Activated effector memory CD4-positive, alpha-beta T cell treated with anti-CD3 and anti-CD28 coated beads, Interleukin-2, amount 50 U/mL, for 16 hours (primary cell): ENCODE measurements at regions not wholly inside any gene's neighbourhood (a gene's known extent, or its start where the extent isn't known, plus 50 kb on each side); places are given as distances from the start of the nearest gene placed in this dataset.
"Not testable (repeated sequence)": the region's sequence is repeated elsewhere in the genome, so short reads cannot be mapped to it uniquely, and the experiment has no call there.

Experiments used
- DNase-seq: peaks from one replicate; pipeline ENCODE4 v3.0.0-alpha.2; 2020

DNA sequence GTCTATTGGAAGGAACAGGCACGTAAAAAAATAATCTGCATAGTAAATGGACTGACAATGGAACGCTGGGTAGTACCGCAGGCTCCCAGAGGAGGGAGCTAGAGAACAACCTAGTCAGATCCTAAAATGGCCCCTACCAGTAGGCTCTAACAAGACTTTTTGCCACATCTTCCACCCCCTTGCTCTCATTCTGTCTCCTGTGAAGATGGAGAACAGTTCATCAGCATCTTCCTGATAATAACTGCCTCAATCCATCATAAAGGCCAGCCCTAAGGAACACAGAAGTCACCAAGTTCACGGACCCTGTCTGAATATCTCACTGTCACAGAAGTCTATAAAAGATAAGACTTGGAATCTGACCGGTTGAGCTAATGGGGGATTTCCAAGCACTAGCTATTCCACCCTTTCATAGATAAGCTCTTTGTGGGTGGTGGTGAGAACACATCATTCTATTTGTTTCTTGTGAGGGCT lies 133.4 kb downstream of the SLC1A3 start:
- peak; percentile 82 for DNase-seq

GRCh38 chr5:36740259-36740898 lies 134.0 kb downstream of the SLC1A3 start:
- DNase-seq = no peak

DNA sequence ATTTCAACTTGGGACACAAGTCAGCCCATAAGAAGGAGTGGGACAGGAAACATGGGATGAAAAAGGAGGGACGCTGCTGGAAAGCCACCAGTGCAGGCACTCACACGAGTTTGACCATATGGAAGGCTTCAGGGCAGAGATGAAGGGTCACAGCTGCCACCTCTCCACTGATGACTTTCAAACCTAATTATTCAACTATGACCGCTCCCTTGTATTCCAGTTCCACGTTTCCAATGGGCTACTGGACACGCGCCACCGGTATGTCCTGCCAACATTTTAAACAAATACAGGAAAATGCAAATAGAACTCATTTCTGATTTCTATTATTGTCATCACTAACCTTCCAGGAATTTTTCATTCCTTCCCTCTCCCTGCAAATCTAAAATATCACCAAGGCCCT lies 134.7 kb downstream of the SLC1A3 start:
- DNase-seq = no peak

DNA sequence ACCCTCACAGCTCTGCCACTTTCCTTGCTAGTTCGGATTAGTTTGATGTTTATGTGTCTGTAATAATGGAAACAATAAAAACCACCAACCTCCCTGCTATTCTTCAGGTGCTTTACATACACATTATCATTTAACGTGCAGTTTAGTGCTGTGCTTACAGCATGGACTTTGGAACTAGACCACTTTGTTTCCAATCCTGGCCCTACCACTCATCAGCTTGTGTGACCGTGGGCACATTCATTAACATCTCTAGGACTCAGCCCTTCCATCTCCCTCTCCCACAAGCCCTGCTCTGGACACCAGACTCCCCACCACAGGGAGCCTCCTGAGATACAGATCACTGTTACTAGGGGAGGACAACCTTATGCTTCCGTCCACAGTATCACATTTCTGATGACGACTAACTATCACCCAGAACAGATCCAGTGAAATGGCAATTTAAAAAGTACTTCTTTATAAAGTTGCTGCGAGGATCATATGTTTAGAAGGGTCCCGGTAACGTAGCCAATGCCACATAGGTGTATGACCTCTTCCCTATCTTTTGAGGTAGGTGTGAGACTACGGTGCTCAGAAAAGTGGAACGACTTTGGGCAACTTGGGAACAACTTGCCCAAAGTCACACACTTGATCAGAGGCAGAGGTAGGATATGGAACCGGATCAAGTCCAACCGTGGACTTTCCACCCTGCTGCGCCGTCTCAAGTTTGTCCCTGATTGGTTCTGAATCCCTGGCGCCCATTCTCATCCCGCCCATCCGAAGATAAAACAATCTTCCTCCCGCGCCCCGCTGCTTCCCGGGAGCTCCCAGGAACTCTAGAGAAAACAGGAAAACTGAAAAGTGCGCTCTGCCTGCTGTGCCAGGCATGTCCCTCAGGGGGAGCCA lies 132.4 kb upstream of the NIPBL start:
- no peak for DNase-seq

GRCh38 chr5:36744773-36745589 lies 131.6 kb upstream of the NIPBL start:
- peak; percentile 66 for DNase-seq

GRCh38 chr5:36747794-36748193 lies 128.8 kb upstream of the NIPBL start:
- DNase-seq = not testable (repeated sequence)

DNA sequence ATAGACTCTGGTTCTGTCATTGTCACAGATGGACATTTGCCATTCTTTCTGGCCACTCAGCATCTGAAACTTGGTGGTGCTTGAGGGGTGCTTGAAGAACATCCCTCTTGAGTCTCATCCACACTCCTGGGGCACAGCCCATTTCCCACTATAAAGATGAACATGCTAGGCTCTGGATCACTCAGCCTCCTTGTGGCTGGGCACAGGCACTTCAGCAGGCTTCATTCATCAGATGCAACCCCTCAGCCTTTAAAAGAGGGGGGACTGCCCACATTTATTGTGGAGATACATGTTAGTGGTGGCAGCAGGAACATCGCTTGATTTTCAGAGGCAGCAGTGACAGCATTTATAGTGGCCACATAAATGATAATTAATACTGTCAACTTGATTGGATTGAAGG lies 124.7 kb upstream of the NIPBL start:
- DNase-seq = no peak

DNA sequence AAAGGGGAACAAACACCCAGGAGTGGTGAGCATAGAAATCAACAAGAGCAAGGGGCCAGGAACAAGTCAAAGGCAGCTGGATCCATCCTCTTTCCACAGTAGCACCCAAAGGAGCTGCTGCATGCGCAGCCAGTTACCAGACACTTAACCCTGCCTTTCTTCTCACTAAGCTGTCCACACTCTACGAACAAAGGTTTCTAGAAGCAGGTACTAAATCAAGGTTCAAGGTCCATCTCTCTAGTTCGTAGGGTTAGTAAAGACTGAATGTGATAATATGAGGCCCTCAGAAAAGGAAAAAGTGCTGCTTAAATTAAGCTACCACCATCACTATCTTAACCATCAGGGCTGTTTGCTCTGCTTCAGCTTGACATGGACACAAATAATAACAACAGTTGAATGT lies 121.2 kb upstream of the NIPBL start:
- DNase-seq = no peak

DNA sequence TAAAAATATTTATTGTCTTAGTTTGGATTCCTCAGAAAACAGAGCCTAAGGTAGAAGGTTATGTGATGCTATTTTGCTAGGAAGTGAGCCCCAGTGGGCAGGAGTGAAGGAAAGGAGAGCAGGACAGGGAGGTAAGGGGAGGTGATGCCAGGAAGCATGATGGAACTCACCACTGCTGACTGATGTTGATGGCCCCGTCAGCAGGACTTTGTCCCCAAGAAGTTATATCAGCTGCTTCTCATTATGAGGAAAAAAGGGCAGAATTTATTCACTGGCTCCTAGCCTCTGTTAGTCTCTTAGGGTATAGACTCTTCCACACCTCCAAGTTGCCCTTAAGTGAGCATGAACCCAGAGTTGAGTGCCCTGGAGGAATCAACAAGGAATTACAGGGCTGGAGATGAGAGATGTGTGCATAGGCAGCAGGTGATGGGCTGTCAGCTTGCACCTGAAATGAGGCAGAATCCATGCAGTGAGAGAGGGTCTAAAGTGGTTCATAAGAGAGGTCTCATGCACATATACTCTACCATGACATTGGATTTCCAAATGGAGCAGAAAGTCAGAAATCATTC lies 120.6 kb upstream of the NIPBL start:
- no peak for DNase-seq

DNA sequence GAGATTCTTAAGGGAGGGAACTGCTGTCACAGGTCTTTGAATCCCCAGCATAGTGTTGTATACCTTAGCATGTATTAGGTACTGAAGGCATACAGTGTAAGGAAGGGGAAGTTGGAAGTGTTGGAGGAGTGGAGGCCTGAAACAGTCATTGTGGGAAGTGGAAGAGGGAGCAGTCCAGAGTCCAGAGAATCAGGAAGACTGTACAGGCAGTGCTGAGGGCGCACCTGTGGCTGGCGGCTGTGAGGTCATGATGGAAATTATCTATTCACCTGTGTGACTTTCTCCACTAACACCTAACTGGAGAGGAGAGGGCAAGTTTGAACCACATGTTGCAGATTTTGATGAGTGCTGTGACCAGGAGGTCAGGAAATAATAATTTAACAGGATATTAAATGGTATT lies 119.7 kb upstream of the NIPBL start:
- DNase-seq = no peak

- no peak for DNase-seq
Measured at GRCh38 chr5:36759117-36759516, 117.5 kb upstream of the NIPBL start.

GRCh38 chr5:36763454-36763853 lies 113.1 kb upstream of the NIPBL start:
- DNase-seq = no peak

DNA sequence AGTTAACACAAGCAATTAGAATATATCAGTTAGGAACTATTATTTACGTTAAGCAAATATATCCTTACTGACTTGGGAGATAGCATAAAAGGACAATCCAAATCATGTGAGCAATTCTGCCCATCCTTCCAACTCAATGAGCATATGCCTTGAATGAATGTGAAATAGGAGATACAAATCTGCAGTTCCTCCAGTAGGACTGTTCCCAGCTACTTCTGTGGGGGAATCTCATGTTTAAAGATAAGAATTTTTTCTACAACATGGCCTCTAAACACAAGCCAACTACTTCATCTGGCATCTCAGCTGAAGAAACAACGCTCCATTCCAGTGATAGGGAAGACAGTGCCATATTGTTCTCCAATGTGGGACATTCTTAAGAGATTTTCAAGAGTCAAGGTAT lies 110.7 kb upstream of the NIPBL start:
- DNase-seq = no peak

GRCh38 chr5:36766981-36767380 lies 109.6 kb upstream of the NIPBL start:
- no peak for DNase-seq

- DNase-seq = no peak
Measured at GRCh38 chr5:36768450-36768849, 108.1 kb upstream of the NIPBL start.

DNA sequence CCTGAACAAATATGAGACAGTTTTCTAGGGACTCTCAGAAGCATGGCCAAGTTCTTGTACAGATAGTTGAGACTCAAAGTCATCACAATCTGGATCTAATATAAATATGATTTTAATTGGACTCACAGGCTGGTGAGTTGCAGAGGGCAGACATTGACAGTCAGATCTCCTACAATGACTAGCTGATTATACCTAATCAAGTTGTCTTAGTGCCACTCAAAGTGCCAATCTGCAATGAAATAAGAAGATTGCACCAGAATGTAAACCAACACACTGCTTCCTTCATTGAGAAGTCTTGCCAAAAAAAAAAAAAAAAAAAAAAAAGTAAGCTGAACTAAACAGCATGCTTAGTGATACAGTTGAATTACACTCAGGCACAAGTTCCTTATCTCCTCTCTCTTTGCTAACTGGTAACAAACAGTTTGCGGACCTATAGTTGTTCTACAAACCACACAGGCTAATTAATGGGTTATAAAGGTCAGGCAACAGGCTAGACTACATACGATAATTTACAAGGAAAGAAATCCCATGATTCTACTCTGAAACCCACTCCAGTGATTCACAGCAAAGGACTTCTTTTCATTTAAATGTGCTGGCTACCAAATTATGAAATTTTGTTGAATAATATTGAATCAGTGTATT lies 107.3 kb upstream of the NIPBL start:
- DNase-seq = no peak

- no peak for DNase-seq
Measured at GRCh38 chr5:36770125-36770524, 106.4 kb upstream of the NIPBL start.

- DNase-seq = no peak
Measured at GRCh38 chr5:36772276-36773140, 104.1 kb upstream of the NIPBL start.

- no peak for DNase-seq
Measured at GRCh38 chr5:36777105-36777757, 99.3 kb upstream of the NIPBL start.

DNA sequence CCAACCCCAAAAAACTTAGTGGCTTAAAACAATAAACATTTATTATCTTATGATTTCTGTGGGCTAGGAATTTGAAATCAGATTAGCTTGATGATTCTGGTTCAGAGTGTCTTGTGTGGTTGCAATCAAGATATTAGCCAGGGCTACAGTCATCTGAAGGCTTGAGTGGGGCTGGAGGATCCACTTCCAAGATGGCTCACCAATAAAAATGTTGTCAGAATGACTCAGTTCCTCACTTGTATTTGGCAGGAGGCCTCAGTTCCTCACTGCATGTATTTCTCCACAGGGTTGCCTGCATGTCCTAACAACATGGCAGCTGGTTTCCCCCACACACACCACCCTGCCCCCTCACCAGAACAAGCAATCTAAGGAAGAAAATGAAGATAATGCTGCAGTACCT lies 98.2 kb upstream of the NIPBL start:
- DNase-seq = no peak

GRCh38 chr5:36782612-36783011 lies 94.0 kb upstream of the NIPBL start:
- DNase-seq = not testable (repeated sequence)
